GM12872 (cell line): ENCODE measurements at regions not wholly inside any gene's neighbourhood (a gene's known extent, or its start where the extent isn't known, plus 50 kb on each side); places are given as distances from the start of the nearest gene placed in this dataset.

ENCODE experiments used
- CTCF ChIP-seq: IDR thresholded peaks from 3 replicates; pipeline ENCODE4 v1.5.1; 2011; ENCODE audit warnings: low read depth, mild to moderate bottlenecking, low read length, moderate library complexity; ENCODE audit not compliant: insufficient read depth

- no peak for TF ChIP-seq CTCF
Observed at GRCh38 chr7:34331102-34331501, 326.9 kb upstream of the NPSR1 start.

DNA sequence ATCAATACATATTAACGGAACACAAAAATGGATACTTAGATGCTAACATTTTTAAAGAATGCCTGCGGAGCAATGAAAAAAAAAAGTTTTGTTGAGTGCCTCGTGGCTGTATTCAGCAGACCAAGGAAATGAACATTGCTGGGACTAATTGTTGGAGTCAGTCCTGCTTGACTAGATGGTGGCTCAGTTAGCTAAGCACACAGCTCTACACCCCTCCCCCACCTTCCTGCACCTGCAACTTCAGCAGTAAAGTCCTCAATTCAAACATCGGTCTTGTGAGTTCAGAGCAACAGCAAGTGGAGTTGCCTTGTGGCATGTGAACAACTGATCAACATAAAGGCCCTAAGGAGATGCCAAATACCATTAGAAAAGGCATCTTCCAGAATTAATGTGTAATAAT is 326.0 kb upstream of the NPSR1 start:
- TF ChIP-seq CTCF = no peak

- no peak for TF ChIP-seq CTCF
Observed at GRCh38 chr7:34333184-34333583, 324.8 kb upstream of the NPSR1 start.

- TF ChIP-seq CTCF = no peak
Observed at GRCh38 chr7:34333925-34334324, 324.1 kb upstream of the NPSR1 start.

- no peak for TF ChIP-seq CTCF
Observed at GRCh38 chr7:34337163-34337562, 320.9 kb upstream of the NPSR1 start.

DNA sequence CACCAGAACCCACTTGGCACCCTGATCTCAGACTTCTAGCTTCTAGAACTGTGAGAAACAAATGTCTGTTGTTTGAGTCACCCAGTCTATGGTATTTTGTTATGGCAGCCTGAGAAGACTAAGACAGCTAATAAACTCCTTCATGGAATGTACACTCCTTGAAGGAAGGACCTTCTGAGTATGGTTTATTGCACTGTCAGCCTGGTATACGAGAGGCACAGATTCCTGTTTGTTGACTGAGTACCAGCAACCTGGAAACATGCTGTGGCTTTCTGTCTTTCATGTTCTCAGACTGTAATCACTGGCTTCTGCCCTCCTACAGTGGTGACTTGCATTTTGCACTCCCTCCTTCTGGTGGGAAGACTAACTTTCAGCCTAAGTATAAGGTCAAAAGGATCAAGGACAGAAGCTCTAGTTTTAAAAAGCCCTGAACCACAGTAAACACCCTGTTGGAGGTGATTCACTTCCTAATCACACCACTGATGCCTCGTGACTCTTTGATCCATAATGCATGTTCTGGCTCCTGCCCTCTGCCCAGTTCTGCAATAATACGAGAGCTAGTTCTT is 319.0 kb upstream of the NPSR1 start:
- TF ChIP-seq CTCF = no peak

DNA sequence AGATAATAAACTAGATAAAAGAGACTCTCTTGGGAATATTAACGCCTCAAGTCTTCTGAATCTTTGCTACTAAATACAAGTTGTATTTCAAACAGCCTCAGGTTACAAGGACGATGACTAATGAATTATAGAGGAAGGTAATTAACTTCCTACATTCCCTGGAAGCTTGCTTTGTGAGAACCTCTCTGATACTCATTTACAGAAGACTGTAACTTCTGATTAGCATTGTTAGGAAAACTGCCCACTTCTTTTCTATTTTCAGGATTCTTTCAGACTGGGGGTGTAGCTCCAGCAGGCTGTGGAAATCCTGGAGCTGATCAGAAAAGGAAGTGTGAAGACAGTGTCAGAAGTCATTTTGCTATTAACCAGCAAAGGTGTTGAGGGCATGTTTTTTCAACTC is 316.7 kb upstream of the NPSR1 start:
- TF ChIP-seq CTCF = no peak

- TF ChIP-seq CTCF = no peak
Observed at GRCh38 chr7:34342387-34342786, 315.6 kb upstream of the NPSR1 start.
